ENCODE measurements at regions not wholly inside any gene's neighbourhood (a gene's known extent, or its start where the extent isn't known, plus 50 kb on each side); places are given as distances from the start of the nearest gene placed in this dataset.
"Not testable (repeated sequence)": the region's sequence is repeated elsewhere in the genome, so short reads cannot be mapped to it uniquely, and the experiment has no call there.

DNA sequence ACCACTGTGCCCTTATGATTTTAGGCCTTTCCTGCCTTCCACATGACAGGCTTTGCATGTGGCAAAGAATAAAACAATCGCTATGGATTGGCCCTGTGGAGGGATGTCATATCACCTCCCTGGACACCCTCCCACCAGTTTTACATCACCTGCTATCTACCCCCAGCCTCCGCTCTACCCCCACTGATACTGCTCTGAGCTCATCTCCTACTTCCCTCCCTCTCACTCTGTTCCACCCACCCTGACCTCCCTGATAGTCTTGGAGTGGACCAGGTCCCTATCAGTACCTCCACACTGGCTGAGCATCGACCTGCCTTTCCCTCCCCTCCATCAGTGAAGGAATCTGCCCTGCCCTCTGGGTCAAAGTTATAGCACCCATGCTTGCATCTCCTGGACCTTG, 91.8 kb upstream of the FOXN3 start:
- H3K27me3 ChIP-seq (ENCODE audit: low read depth, low read length): no peaks in the 10 kb centered on the region
- H3K79me2 ChIP-seq (ENCODE audit: low read length): no peaks in the 10 kb centered on the region
- no peaks in the 10 kb centered on the region for H3K9me3 ChIP-seq (ENCODE audit: insufficient read depth, low read length)
- H3K27ac ChIP-seq (ENCODE audit: low read length): no peak overlapping the region
- no peak for TF ChIP-seq EZH2phosphoT487 (IDR thresholded peaks at IDR 0.05; ENCODE audit: low read depth)
- TF ChIP-seq, protein P1, sequence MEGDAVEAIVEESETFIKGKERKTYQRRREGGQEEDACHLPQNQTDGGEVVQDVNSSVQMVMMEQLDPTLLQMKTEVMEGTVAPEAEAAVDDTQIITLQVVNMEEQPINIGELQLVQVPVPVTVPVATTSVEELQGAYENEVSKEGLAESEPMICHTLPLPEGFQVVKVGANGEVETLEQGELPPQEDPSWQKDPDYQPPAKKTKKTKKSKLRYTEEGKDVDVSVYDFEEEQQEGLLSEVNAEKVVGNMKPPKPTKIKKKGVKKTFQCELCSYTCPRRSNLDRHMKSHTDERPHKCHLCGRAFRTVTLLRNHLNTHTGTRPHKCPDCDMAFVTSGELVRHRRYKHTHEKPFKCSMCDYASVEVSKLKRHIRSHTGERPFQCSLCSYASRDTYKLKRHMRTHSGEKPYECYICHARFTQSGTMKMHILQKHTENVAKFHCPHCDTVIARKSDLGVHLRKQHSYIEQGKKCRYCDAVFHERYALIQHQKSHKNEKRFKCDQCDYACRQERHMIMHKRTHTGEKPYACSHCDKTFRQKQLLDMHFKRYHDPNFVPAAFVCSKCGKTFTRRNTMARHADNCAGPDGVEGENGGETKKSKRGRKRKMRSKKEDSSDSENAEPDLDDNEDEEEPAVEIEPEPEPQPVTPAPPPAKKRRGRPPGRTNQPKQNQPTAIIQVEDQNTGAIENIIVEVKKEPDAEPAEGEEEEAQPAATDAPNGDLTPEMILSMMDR (IDR thresholded peaks at IDR 0.05; ENCODE audit: low read depth, low read length): no peak
- no peaks in the 10 kb centered on the region for H4K20me1 ChIP-seq (ENCODE audit: insufficient read depth, low read length)
- H2AFZ ChIP-seq (ENCODE audit: low read depth, low read length): no peak overlapping the region
- H3K36me3 ChIP-seq (replicated peaks; ENCODE audit: low read depth, low read length): no peaks in the 10 kb centered on the region
- H3K4me3 ChIP-seq (ENCODE audit: low read length): no peak overlapping the region
- no peak overlapping the region for H3K4me2 ChIP-seq (ENCODE audit: low read length)
- peaks cover 39% of the 10 kb centered on the region for H3K4me1 ChIP-seq (ENCODE audit: low read length)
- H3K9ac ChIP-seq (ENCODE audit: low read length): no peak overlapping the region

DNA sequence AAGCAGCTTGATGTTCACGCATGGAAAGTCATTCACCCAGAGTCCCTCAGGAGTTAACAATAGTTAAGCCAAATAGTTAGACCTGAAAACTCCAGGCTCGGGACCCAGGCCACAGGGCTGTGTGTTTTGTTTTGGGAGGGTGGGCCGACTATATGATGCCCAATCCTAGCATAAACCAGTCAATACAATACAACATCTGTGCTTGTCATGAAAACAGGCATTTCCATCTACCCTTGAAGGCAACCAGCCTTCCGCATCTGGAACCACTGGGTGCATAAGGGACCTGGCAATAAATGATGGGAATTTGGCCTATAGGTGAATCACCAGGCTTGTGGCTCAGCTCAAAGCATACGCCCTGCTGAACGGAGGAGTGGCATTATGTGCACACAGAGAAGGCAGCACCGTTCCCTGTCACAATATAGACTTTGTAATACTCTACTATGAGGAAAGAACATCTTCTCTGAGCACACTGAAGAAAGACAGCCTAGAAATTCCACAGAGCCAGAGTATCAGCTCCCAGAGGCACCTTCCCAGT, 91.0 kb upstream of the FOXN3 start:
- H2AFZ ChIP-seq (ENCODE audit: low read depth, low read length): no peak overlapping the region
- H3K79me2 ChIP-seq (ENCODE audit: low read length): no peaks in the 10 kb centered on the region
- H3K9ac ChIP-seq (ENCODE audit: low read length): no peak overlapping the region
- no peaks in the 10 kb centered on the region for H4K20me1 ChIP-seq (ENCODE audit: insufficient read depth, low read length)
- no peak overlapping the region for H3K4me3 ChIP-seq (ENCODE audit: low read length)
- no peak overlapping the region for H3K27ac ChIP-seq (ENCODE audit: low read length)
- no peaks in the 10 kb centered on the region for H3K27me3 ChIP-seq (ENCODE audit: low read depth, low read length)
- H3K4me1 ChIP-seq (ENCODE audit: low read length): peaks cover 47% of the 10 kb centered on the region
- no peaks in the 10 kb centered on the region for H3K36me3 ChIP-seq (replicated peaks; ENCODE audit: low read depth, low read length)
- H3K4me2 ChIP-seq (ENCODE audit: low read length): no peak overlapping the region
- H3K9me3 ChIP-seq (ENCODE audit: insufficient read depth, low read length): no peaks in the 10 kb centered on the region
- TF ChIP-seq, protein P1 (IDR thresholded peaks at IDR 0.05; ENCODE audit: low read depth, low read length): no peak
- TF ChIP-seq EZH2phosphoT487 (IDR thresholded peaks at IDR 0.05; ENCODE audit: low read depth): no peak

DNA sequence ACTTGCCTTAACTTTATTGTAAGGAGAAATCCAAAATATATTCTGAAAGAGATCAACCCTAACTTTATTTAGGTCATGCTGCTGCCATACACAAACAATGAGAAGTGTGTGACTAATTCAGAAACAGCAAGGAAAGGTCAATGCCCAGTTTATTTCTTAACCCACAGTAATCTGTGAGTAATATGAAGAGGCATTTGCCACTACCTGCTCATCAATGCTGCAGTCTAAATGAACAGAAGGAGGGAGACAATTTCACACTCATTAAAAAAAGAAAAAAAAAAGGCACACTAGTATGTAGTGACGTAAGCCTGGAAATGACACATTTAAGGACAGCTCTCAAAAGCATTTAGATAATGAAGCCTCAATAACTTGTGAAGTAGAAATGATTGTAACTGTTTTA, 90.5 kb upstream of the FOXN3 start:
- no peak overlapping the region for H3K27ac ChIP-seq (ENCODE audit: low read length)
- H3K4me3 ChIP-seq (ENCODE audit: low read length): no peak overlapping the region
- H3K79me2 ChIP-seq (ENCODE audit: low read length): no peaks in the 10 kb centered on the region
- TF ChIP-seq, protein P1 (IDR thresholded peaks at IDR 0.05; ENCODE audit: low read depth, low read length): no peak
- no peak for TF ChIP-seq EZH2phosphoT487 (IDR thresholded peaks at IDR 0.05; ENCODE audit: low read depth)
- H3K4me2 ChIP-seq (ENCODE audit: low read length): no peak overlapping the region
- no peaks in the 10 kb centered on the region for H3K9me3 ChIP-seq (ENCODE audit: insufficient read depth, low read length)
- H4K20me1 ChIP-seq (ENCODE audit: insufficient read depth, low read length): no peaks in the 10 kb centered on the region
- H3K9ac ChIP-seq (ENCODE audit: low read length): no peak overlapping the region
- H3K4me1 ChIP-seq (ENCODE audit: low read length): peaks cover 51% of the 10 kb centered on the region
- no peaks in the 10 kb centered on the region for H3K27me3 ChIP-seq (ENCODE audit: low read depth, low read length)
- no peak overlapping the region for H2AFZ ChIP-seq (ENCODE audit: low read depth, low read length)
- no peaks in the 10 kb centered on the region for H3K36me3 ChIP-seq (replicated peaks; ENCODE audit: low read depth, low read length)

DNA sequence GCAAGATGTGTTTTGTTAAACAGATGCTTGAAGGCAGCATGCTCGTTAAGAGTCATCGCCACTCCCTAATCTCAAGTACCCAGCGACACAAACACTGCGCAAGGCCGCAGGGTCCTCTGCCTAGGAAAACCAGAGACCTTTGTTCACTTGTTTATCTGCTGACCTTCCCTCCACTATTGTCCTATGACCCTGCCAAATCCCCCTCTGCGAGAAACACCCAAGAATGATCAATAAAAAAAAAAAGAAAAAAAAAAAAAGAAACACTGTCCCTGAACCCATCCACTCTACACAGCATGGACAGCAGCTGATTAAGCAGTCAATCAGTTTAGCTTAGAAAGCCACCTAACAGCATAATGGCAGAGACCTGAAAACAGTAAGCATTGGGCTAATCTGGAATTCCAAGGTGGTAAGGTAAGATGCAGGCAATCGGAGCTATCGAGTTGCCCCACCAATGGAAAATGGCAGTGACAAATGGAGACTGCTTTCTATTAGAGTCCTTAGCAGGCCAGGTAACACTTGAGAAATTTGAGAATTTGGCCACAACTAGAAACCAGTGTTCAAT, 89.9 kb upstream of the FOXN3 start:
- not testable (repeated sequence) for H3K27me3 ChIP-seq (ENCODE audit: low read depth, low read length); H3K79me2 ChIP-seq (ENCODE audit: low read length); H2AFZ ChIP-seq (ENCODE audit: low read depth, low read length); H3K9ac ChIP-seq (ENCODE audit: low read length); H3K9me3 ChIP-seq (ENCODE audit: insufficient read depth, low read length); H3K27ac ChIP-seq (ENCODE audit: low read length); H3K4me2 ChIP-seq (ENCODE audit: low read length); H3K36me3 ChIP-seq (replicated peaks; ENCODE audit: low read depth, low read length); H4K20me1 ChIP-seq (ENCODE audit: insufficient read depth, low read length); H3K4me3 ChIP-seq (ENCODE audit: low read length)
- peaks cover 51% of the 10 kb centered on the region for H3K4me1 ChIP-seq (ENCODE audit: low read length)

Data from OCI-LY3 (cell line).